ENCODE measurements at regions not wholly inside any gene's neighbourhood (a gene's known extent, or its start where the extent isn't known, plus 50 kb on each side); places are given as distances from the start of the nearest gene placed in this dataset.
"Not testable (repeated sequence)": the region's sequence is repeated elsewhere in the genome, so short reads cannot be mapped to it uniquely, and the experiment has no call there.

- no peak for DNase-seq
These were observed 1420.2 kb downstream of the GRIK2 start for GRCh38 chr6:102813489-102814275.

- no peak for DNase-seq
These were observed 1418.7 kb downstream of the GRIK2 start for GRCh38 chr6:102812242-102812641.

GRCh38 chr6:102808944-102809505 is 1415.5 kb downstream of the GRIK2 start:
- not testable (repeated sequence) for DNase-seq

- no peak for DNase-seq
These were observed 1405.5 kb downstream of the GRIK2 start for GRCh38 chr6:102799051-102799450.

- DNase-seq, result no peak
These were observed 1405.1 kb downstream of the GRIK2 start for GRCh38 chr6:102798636-102799035.

- no peak for DNase-seq
These were observed 1400.2 kb downstream of the GRIK2 start for GRCh38 chr6:102793752-102794151.

GRCh38 chr6:102774326-102774725 is 1380.8 kb downstream of the GRIK2 start:
- no peak for DNase-seq

- no peak for DNase-seq
These were observed 1380.1 kb downstream of the GRIK2 start for GRCh38 chr6:102773636-102774035.

GRCh38 chr6:102766963-102767362 is 1373.5 kb downstream of the GRIK2 start:
- no peak for DNase-seq

GRCh38 chr6:102764317-102764716 is 1370.8 kb downstream of the GRIK2 start:
- DNase-seq, result no peak

- DNase-seq, result no peak
These were observed 1370.4 kb downstream of the GRIK2 start for GRCh38 chr6:102763891-102764290.

GRCh38 chr6:102761872-102762271 is 1368.4 kb downstream of the GRIK2 start:
- DNase-seq, result no peak

- DNase-seq, result no peak
These were observed 1365.9 kb downstream of the GRIK2 start for GRCh38 chr6:102759415-102759814.

GRCh38 chr6:102758536-102758935 is 1365.0 kb downstream of the GRIK2 start:
- DNase-seq, result not testable (repeated sequence)

GRCh38 chr6:102749210-102749971 is 1355.9 kb downstream of the GRIK2 start:
- no peak for DNase-seq

- no peak for DNase-seq
These were observed 1353.4 kb downstream of the GRIK2 start for GRCh38 chr6:102746941-102747340.

GRCh38 chr6:102742754-102743356 is 1349.3 kb downstream of the GRIK2 start:
- no peak for DNase-seq

- DNase-seq, result no peak
These were observed 1348.5 kb downstream of the GRIK2 start for GRCh38 chr6:102742028-102742427.

- DNase-seq, result no peak
These were observed 1343.4 kb downstream of the GRIK2 start for GRCh38 chr6:102736941-102737368.

GRCh38 chr6:102732898-102733297 is 1339.4 kb downstream of the GRIK2 start:
- no peak for DNase-seq

GRCh38 chr6:102722086-102722485 is 1328.6 kb downstream of the GRIK2 start:
- not testable (repeated sequence) for DNase-seq

GRCh38 chr6:102717737-102718456 is 1324.4 kb downstream of the GRIK2 start:
- DNase-seq, result no peak

GRCh38 chr6:102717252-102717651 is 1323.7 kb downstream of the GRIK2 start:
- no peak for DNase-seq

Measured in suppressor macrophage treated with lipopolysaccharide for 1 hour (primary cell).